Endothelial cell of umbilical vein (primary cell): ENCODE measurements at regions not wholly inside any gene's neighbourhood (a gene's known extent, or its start where the extent isn't known, plus 50 kb on each side); places are given as distances from the start of the nearest gene placed in this dataset.

Source experiments
- EZH2 ChIP-seq: IDR thresholded peaks from 2 replicates; pipeline ENCODE4 v1.6.1; 2012; ENCODE audit warnings: borderline replicate concordance, low read depth, mild to moderate bottlenecking, moderate library complexity, low read length, inconsistent platforms; ENCODE audit not compliant: severe bottlenecking
- FOS ChIP-seq: IDR thresholded peaks from 2 replicates; pipeline ENCODE4 v1.6.1; 2011; ENCODE audit warnings: mild to moderate bottlenecking, low read length, moderate library complexity, borderline replicate concordance; ENCODE audit not compliant: insufficient read depth
- GATA2 ChIP-seq: IDR thresholded peaks from 2 replicates; pipeline ENCODE4 v1.7.0; 2011; ENCODE audit warnings: low read depth, mild to moderate bottlenecking, moderate library complexity, mixed read lengths, low read length; ENCODE audit not compliant: insufficient read length, insufficient read depth
- JUN ChIP-seq: IDR thresholded peaks from 2 replicates; pipeline ENCODE4 v1.6.1; 2011; ENCODE audit warnings: borderline replicate concordance, low read depth; ENCODE audit not compliant: insufficient read length, insufficient read depth
- MAX ChIP-seq: IDR thresholded peaks from 2 replicates; pipeline ENCODE4 v1.6.1; 2011; ENCODE audit not compliant: insufficient read depth, insufficient read length
- MYC ChIP-seq: IDR thresholded peaks from one replicate; pipeline ENCODE4 v1.6.1; 2011; ENCODE audit warnings: mild to moderate bottlenecking, low read depth, low read length
- POLR2A ChIP-seq: IDR thresholded peaks from 2 replicates; pipeline ENCODE4 v1.6.1; 2012; ENCODE audit warnings: low read depth, mild to moderate bottlenecking, control low read depth, low read length
- POLR2AphosphoS5 ChIP-seq: IDR thresholded peaks from 2 replicates; pipeline ENCODE4 v1.6.1; 2012; ENCODE audit warnings: low read depth, mild to moderate bottlenecking, control low read depth, low read length, moderate library complexity; ENCODE audit not compliant: insufficient read depth
- TF ChIP-seq, protein P1 (sequence below), 2 donors: IDR thresholded peaks; 1 replicate in 1 of 2; 2 replicates in 1 of 2; pipeline ENCODE4 v1.5.1; 2011; ENCODE audit warnings: low read length in 2 of 2, mild to moderate bottlenecking in 2 of 2, moderate library complexity in 2 of 2, control low read depth in 1 of 2, inconsistent platforms in 1 of 2, low read depth in 1 of 2; ENCODE audit not compliant: insufficient read depth in 1 of 2; ENCODE audit errors: extremely low read depth in 1 of 2

DNA sequence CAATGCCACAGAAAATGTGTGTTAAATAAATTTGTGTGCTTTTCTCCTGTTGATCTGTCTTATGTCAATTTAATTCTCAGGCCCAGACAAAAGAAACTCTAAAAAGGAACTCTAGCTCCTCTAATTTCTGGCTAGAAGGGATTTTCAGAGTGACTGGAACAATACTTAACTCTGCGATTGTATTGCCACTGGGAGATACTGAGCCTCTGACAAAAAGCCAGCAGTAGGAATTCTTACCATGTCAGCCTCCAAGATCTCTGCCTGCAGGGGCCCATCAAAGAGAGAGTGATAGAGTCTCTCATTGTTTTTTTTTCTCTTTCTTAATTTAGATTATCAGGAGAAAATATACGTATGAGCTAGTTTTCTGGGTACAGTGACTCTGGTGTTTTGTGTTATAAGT lies 1165.7 kb downstream of the BRINP3 start:
- TF ChIP-seq, protein P1, sequence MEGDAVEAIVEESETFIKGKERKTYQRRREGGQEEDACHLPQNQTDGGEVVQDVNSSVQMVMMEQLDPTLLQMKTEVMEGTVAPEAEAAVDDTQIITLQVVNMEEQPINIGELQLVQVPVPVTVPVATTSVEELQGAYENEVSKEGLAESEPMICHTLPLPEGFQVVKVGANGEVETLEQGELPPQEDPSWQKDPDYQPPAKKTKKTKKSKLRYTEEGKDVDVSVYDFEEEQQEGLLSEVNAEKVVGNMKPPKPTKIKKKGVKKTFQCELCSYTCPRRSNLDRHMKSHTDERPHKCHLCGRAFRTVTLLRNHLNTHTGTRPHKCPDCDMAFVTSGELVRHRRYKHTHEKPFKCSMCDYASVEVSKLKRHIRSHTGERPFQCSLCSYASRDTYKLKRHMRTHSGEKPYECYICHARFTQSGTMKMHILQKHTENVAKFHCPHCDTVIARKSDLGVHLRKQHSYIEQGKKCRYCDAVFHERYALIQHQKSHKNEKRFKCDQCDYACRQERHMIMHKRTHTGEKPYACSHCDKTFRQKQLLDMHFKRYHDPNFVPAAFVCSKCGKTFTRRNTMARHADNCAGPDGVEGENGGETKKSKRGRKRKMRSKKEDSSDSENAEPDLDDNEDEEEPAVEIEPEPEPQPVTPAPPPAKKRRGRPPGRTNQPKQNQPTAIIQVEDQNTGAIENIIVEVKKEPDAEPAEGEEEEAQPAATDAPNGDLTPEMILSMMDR (IDR thresholded peaks at IDR 0.05; ENCODE audit: extremely low read depth in 1 of 2, insufficient read depth in 1 of 2, low read depth in 1 of 2, low read length in 2 of 2) = no peak
- TF ChIP-seq EZH2 (no peak), POLR2AphosphoS5 (no peak), POLR2A (no peak), FOS (no peak), JUN (no peak), GATA2 (no peak), MAX (no peak), MYC (no peak)
